Right lobe of liver (tissue), 6 donors: ENCODE measurements at regions not wholly inside any gene's neighbourhood (a gene's known extent, or its start where the extent isn't known, plus 50 kb on each side); places are given as distances from the start of the nearest gene placed in this dataset.

ENCODE experiments used
- ATAC-seq, 4 donors: fragments of 200-7000 bp; cut with Tn5 transposase; one replicate each; pipeline ENCODE4 v1.9.1; 2020; ENCODE audit warnings: mild to moderate bottlenecking in 4 of 4, moderate library complexity in 4 of 4
- DNase-seq, 3 donors: peaks; one replicate each; pipeline ENCODE4 v3.0.0-alpha.2; 2020
- H3K27ac ChIP-seq, 3 donors: fragments of 200-600 bp; one replicate each; pipeline ENCODE4 v1.8.0; 2022
- H3K27me3 ChIP-seq, 2 donors: fragments of 200-600 bp; one replicate each; pipeline ENCODE4 v1.8.0; 2022
- H3K36me3 ChIP-seq, 4 donors: fragments of 200-600 bp; sonication (generic) in 1 of 4; one replicate each; pipeline versions ENCODE4 v1.5.1 to v1.8.0; 2017 to 2022; ENCODE audit warnings: control low read depth in 1 of 4
- H3K4me1 ChIP-seq, 4 donors: fragments of 200-600 bp; sonication (generic) in 1 of 4; one replicate each; pipeline versions ENCODE4 v1.5.1 to v1.8.0; 2017 to 2022; ENCODE audit warnings: control low read depth in 1 of 4
- H3K4me3 ChIP-seq, 3 donors: fragments of 200-600 bp; one replicate each; pipeline ENCODE4 v1.8.0; 2022
- H3K9me3 ChIP-seq, 4 donors: fragments of 200-600 bp; sonication (generic) in 1 of 4; one replicate each; pipeline versions ENCODE4 v1.5.1 to v1.8.0; 2017 to 2022; ENCODE audit warnings: control low read depth in 1 of 4
- CTCF ChIP-seq, 4 donors: fragments of 200-600 bp in 3 of 4; fragments of 450-650 bp in 1 of 4; IDR thresholded peaks; one replicate each; pipeline versions ENCODE4 v1.5.1 to v1.8.0; 2016 to 2022; ENCODE audit warnings: antibody characterized with exemption in 4 of 4, mild to moderate bottlenecking in 2 of 4
- POLR2A ChIP-seq: fragments of 450-650 bp; IDR thresholded peaks from one replicate; pipeline ENCODE4 v1.6.1; 2017; ENCODE audit warnings: antibody characterized with exemption, mild to moderate bottlenecking
- WGBS: methylation state at CpG from one replicate; pipeline ENCODE4 v1.1.6; 2018; ENCODE audit warnings: low coverage, low lambda C conversion rate; ENCODE audit not compliant: insufficient coverage; ENCODE audit errors: missing lambda C conversion rate; 5-methylcytosine and 5-hydroxymethylcytosine counted together
- intact Hi-C, 2 donors: fragments of 100-400 bp; cut with DNase I; formaldehyde crosslinking; loops; one replicate each; pipeline versions ENCODE4 v1.11.2 to v1.14.1; 2022
- donor health status: DM: no; HTN: yes; CAD: no.
- donor health status: DM: no; HTN: no; CAD: no.
- donor health status: DM: no; HTN: no; CAD: no.
- donor health status: DM: no; HTN: yes; CAD: no.
- donor health status: DM: no; HTN: yes; CAD: no.

DNA sequence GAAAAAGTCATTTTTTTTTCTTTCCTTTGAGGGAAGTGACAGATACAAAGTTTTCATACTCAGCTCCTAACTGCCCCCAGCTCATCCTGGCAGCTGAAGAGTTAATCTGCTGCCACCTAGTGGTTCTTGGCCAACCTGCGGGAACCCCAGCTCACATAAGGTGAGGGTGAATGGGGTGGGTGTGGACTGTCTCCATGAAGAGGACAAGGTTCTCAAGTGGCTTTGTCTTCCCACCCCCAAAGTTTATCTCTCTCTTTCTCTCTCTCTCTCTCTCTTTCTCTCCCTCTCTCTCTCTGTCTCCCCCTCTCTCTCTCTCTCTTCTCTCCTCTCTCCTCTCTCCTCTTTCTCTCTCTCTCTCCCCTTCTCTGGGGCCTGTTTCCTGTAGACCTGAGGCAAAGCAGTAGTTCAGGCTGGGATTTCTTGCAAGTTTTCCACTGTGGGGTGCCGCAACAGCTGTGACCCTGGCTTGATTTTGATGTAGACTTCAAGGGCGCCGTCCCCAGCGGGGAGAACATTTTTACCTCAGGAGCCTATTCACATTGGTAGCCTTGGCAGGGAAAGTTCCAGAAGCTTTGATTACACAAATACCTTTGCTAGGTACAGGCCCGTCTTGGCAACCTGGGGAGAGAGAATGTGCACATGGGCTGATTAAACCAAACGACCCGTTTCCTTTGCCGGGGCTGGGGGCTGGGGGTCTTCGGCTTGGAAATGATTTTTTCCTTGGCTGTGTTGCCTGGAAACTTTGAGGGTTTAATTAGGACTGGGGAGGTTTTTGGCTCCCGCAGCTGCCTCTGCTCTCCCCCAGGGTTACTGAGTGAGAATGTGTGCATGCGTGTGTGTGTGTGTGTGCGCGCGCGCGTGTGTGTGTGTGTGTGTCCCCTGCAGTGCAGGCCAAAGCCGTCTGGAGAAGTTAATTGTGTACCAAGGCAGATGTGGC is 135.9 kb downstream of the TM2D1 start:
- H3K4me3 ChIP-seq, result no peak overlapping the region
- no peak overlapping the region for H3K27ac ChIP-seq
- ATAC-seq (peak; percentile 90 to 94 (median 91)), DNase-seq (peak in 2 of 3 donors; percentile 37 to 66)
- no peaks in the 10 kb centered on the region for H3K4me1 ChIP-seq
- no peaks in the 10 kb centered on the region for H3K27me3 ChIP-seq
- TF ChIP-seq CTCF (IDR thresholded peaks at IDR 0.05) (peak; percentile 60 to 77 (median 68)), POLR2A (no peak)
- intact Hi-C loops, result no loop called here
- 44% methylated on average over 9 of the region's 18 CpGs for WGBS
- no peaks in the 10 kb centered on the region for H3K9me3 ChIP-seq
- no peaks in the 10 kb centered on the region for H3K36me3 ChIP-seq

- TF ChIP-seq POLR2A (no peak), CTCF (IDR thresholded peaks at IDR 0.05) (no peak)
- peaks cover 0 to 3% (median 0%) of the 10 kb centered on the region in 4 donors for H3K9me3 ChIP-seq
- H3K27ac ChIP-seq, result no peak overlapping the region
- ATAC-seq (no peak), DNase-seq (no peak)
- intact Hi-C loops, result no loop called here
- WGBS, result no CpG with 5 or more reads among the region's 7 CpGs
- H3K36me3 ChIP-seq, result no peaks in the 10 kb centered on the region
- H3K27me3 ChIP-seq, result no peaks in the 10 kb centered on the region
- H3K4me1 ChIP-seq, result no peaks in the 10 kb centered on the region
- H3K4me3 ChIP-seq, result no peak overlapping the region
Measured at GRCh38 chr1:61585714-61586113, 139.2 kb downstream of the TM2D1 start.

DNA sequence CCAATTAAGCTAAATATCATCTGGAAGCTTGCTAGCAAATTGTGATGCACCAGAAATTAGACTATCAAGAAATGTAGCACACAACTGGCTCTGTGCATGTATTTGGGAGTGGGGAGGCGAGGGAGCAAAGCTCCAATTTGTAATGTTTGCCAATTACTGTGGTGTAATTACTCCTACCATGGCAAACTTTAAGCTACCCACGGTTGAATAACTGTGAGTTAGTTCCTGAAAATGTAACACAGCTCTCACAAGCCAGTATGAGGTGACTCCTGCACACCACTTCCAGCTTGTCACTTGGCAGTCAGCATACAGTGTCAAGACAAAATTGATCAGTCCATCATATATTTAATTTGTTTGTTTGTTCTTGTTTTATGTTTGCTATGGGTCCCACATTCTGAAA is 141.2 kb downstream of the TM2D1 start:
- Histone ChIP-seq H3K9me3 (peaks cover 0 to 3% (median 0%) of the 10 kb centered on the region in 4 donors), H3K4me1 (no peaks in the 10 kb centered on the region), H3K4me3 (no peak overlapping the region), H3K27ac (no peak overlapping the region), H3K27me3 (no peaks in the 10 kb centered on the region), H3K36me3 (no peaks in the 10 kb centered on the region)
- TF ChIP-seq CTCF (IDR thresholded peaks at IDR 0.05) (no peak), POLR2A (no peak)
- ATAC-seq (no peak), DNase-seq (no peak)
- intact Hi-C loops, result no loop called here
- 56% methylated on average over 2 of the region's 2 CpGs for WGBS

GRCh38 chr1:61581251-61581650 is 143.7 kb downstream of the TM2D1 start:
- peaks cover 0 to 3% (median 0%) of the 10 kb centered on the region in 4 donors for H3K9me3 ChIP-seq
- no peaks in the 10 kb centered on the region for H3K4me1 ChIP-seq
- DNase-seq (no peak), ATAC-seq (no peak)
- H3K27me3 ChIP-seq, result no peaks in the 10 kb centered on the region
- intact Hi-C loops, result no loop called here
- H3K36me3 ChIP-seq, result no peaks in the 10 kb centered on the region
- H3K27ac ChIP-seq, result no peak overlapping the region
- TF ChIP-seq CTCF (IDR thresholded peaks at IDR 0.05) (no peak), POLR2A (no peak)
- H3K4me3 ChIP-seq, result no peak overlapping the region
- 73% methylated on average over 2 of the region's 2 CpGs for WGBS
